Dedifferentiated amniotic fluid mesenchymal stem cell (primary cell): ENCODE measurements at regions not wholly inside any gene's neighbourhood (a gene's known extent, or its start where the extent isn't known, plus 50 kb on each side); places are given as distances from the start of the nearest gene placed in this dataset.

Experiments used
- DNase-seq: peaks from one replicate; pipeline ENCODE4 v3.0.0-alpha.2; 2016; ENCODE audit errors: extremely low spot score

DNA sequence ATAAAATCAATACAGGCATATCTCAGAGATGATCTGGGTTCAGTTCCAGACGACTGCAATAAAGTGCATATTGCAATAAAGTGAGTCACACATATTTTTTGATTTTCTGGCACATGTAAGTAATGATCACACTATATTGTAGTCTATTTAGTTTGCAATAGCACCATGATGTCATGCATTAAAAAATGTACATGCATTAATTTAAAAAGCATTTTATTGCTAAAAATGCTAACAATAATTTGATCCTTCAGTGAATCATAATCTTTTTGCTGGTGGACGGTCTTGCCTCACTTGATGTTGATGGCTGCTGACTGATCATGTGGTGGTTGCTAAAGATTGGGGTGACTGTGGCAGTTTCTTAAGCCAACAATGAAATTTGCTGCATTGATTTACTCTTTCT, 511.1 kb downstream of the OTOL1 start:
- no peak for DNase-seq

DNA sequence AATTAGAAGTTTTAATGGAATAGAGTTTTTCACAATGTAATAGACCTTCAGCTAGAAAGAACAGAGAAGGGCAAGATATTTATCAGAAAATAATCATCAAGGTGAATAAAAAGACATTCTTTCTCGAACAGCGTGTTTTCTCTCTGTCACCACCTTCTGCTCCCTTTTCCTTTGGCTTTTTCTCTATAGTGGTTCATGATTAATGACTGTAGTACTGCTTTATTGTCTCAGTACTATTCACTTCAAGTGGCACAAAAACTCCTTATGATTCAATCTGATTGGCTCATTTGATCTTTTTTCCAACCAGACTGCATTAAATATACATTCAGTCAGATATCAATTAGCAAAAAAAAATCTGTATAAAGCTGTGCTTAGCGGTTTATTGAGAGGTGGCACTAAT, 516.0 kb downstream of the OTOL1 start:
- DNase-seq = no peak

DNA sequence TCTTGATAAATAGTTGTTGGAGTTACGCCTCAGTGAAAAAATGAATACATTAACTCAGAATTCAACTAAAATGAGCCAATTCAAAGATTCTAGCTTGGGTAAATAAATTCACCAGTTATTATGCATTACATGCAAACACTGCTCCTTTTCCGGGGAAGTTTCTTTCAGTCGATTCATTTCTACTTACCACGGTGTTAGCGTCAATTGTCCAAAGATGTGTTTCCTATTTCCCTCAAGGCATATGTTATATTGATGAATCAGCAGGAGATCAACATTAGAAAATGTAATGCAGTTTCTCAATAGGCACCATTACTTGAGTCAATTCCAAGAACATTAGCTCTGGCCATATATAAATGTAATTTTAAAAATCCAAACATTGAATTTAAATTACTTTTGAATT, 517.7 kb downstream of the OTOL1 start:
- no peak for DNase-seq

- DNase-seq = no peak
Measured at GRCh38 chr3:162015856-162016255, 519.2 kb downstream of the OTOL1 start.

GRCh38 chr3:162019817-162020216, 523.2 kb downstream of the OTOL1 start:
- DNase-seq = no peak

DNA sequence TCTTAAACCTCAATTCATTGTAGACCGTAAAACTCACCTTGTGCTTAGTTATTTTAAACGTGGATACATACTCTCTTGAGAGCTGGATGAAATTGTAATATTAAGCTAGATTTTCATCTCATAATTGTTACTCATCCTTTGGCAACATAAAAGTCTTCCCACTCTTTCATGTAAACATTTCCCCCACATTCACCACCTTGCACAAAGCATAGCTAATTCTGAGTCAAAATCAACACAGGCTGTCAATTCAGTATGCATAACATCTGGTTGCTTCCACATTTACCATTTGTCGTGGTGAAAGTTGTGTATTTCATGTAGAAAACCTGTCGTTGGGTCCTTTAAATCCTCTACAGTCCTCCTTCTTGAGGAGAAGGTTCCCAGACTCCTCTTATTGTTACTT, 524.6 kb downstream of the OTOL1 start:
- no peak for DNase-seq

GRCh38 chr3:162022911-162023310, 526.3 kb downstream of the OTOL1 start:
- no peak for DNase-seq

DNA sequence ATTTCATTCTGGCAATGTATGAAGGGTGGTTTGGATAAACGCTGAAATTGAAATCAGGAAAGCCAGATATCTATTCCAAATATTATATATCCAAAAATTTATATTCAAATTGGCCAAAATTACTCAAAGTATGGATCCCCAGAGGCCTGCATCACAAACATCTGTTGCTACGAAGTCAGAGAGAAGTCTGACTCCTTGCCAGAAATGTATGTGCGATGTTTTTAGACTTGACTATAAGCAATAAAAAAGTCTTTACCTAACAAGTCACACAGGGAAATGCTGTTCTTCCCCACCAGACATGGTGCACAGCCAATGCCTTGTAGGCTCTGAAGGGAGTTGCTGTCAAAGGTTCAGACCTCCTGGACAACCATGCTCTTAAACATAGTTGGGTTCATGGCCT, 533.1 kb downstream of the OTOL1 start:
- no peak for DNase-seq

DNA sequence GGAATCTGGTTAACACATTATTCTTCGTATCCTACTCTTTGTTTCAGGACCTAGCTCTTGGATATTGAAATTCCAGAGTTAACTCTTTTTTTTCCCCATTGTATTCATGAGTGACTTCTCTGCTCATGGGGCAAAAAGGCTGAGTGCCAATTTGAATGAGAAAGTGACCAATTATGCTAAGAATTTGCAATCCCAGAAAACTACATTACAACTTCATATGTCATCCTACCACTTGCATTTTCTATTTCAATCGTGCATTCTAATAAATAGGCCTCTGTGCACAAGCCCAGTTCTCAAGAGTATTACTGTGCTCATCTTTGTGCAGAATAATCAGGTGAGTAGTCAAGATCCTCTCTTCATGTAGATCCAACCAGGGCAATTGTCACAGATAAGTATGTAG, 537.8 kb downstream of the OTOL1 start:
- peak; percentile 31 for DNase-seq

- no peak for DNase-seq
Measured at GRCh38 chr3:162041622-162042021, 545.0 kb downstream of the OTOL1 start.

- peak; percentile 20 for DNase-seq
Measured at GRCh38 chr3:162052636-162053035, 556.0 kb downstream of the OTOL1 start.

DNA sequence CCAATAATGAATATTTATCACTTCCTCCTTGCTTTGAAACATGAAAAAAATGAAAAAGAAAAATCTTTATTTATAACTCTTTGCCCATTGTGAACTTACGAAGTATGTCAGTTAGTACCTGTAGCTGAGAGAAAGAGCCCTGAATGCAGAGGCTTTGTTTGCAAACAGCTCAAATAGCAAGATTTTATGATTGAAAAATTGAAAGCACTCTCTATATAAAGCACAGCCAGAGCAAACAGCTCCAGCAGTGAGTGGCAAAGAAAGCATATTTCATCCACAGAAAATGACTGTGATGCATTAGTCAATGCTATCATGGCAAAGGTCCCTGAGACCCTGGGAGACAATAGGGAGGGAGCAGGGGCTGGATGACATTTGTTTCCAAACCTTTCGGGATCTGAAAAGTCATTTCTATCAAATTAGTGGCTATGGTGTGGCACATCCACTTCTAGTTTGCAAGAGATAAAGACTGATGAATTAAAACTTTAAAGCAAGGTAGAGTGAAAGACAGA, 576.1 kb downstream of the OTOL1 start:
- DNase-seq = no peak

DNA sequence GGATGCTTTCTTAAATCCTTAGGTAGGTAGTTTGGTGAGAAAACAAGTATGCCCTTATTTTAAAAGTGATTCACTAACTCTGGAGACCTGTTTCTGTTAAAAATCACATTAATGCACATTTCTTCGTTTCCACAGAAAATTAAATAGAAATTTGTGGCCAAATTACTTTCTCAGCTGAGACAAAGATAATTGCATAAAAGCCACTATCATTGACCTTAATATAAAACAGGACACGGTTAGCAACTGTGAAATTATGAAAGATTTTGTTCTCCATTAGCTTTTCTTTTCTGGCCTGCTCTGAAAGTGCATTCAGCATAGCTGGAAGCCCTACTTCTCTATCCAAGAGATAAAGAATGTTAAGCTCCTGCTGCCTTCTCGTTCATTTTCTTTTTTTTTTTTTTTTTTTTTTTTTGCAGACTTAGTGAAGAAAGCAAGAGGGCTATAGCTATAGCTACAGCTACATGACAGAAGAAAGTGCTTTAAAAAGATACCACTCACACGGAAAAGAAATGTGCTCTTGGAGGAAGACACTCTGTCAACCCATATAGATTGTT, 576.9 kb downstream of the OTOL1 start:
- DNase-seq = no peak

DNA sequence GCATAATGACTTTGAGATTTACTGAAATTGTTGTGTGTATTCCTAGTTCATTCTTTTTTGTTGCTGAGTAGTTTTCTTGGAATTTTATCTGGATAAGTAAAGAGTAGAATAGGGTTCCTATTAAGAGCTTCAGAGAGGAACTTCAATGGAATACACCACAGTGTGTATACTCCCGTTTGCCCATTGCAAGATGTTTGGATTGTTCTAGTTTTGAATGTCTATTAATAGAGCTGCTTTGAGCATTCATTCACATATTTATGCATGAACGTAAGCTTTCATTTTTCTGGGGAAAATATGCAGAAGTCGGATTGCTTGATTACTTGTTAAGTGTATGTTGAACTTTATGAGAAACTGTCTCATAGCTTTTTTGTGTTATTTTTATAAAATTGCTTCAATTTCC, 580.5 kb downstream of the OTOL1 start:
- DNase-seq = no peak

- no peak for DNase-seq
Measured at GRCh38 chr3:162082516-162082915, 585.9 kb downstream of the OTOL1 start.

DNA sequence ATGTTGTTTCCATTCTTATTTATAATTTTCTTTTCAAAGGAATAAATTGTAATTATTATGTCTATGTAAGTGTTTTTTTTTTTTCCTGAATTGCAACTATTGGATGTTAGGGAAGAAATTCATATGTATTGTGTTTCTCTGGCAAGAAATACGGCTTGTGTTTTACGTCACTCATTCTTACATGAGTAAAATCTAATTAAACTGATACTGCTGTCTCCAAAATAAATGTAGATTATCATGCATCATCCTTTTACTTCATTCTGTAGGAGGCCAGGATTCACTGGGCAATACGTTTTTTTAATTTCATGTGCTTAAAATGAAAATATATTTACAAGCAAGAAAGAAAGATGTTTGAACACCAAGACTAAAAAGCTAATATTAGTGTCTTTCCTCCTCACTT, 590.8 kb downstream of the OTOL1 start:
- no peak for DNase-seq

- DNase-seq = no peak
Measured at GRCh38 chr3:162092751-162093150, 596.1 kb downstream of the OTOL1 start.

GRCh38 chr3:162094301-162094700, 597.7 kb downstream of the OTOL1 start:
- DNase-seq = no peak

GRCh38 chr3:162096874-162097273, 600.3 kb downstream of the OTOL1 start:
- no peak for DNase-seq

GRCh38 chr3:162103808-162104207, 607.2 kb downstream of the OTOL1 start:
- no peak for DNase-seq

GRCh38 chr3:162111861-162112260, 615.3 kb downstream of the OTOL1 start:
- DNase-seq = no peak

- no peak for DNase-seq
Measured at GRCh38 chr3:162112719-162113118, 616.1 kb downstream of the OTOL1 start.

- no peak for DNase-seq
Measured at GRCh38 chr3:162117961-162118360, 621.4 kb downstream of the OTOL1 start.

DNA sequence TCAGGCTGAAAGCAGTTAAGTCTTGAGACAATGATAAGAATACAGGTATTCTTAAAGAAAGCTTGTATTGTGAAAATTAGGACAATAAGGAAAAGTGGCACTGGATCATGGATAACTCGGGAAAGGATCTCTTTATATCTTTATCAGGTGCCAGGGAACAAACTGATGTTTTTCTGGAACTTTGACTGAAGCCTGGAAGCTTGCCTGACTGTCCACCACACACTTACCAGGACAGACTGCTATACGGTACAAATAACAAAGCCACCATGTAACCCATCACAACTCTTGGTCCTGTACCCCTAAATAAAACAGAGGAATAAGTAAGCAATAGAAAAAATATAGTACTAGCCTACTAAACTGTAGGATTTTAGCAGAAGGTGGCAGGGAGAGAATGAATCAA, 623.0 kb downstream of the OTOL1 start:
- DNase-seq = no peak
